ENCODE measurements at regions not wholly inside any gene's neighbourhood (a gene's known extent, or its start where the extent isn't known, plus 50 kb on each side); places are given as distances from the start of the nearest gene placed in this dataset.

DNA sequence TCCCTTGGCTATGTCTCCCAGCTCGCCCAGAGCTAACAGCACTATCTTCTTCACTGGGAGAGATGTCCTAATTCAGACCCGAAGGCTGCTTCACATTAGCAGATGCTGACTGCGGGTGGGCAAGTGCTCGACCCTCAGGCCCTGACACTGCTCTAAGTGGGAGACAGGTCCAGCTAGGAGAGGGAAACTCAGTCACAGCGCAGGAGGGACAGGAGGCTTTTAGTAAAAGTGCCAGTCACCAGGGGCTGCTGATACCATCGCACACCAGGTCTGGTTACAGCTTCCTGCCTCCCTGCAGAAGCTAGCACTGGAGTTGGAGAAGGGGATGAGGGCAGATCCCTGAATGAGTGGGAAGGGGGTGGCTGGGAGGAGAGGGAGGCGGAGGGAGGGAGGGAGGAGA is 365.8 kb upstream of the RGMA start:
- DNase-seq (ENCODE audit: low read depth in 2 of 2, low spot score in 1 of 2), result no peak

DNA sequence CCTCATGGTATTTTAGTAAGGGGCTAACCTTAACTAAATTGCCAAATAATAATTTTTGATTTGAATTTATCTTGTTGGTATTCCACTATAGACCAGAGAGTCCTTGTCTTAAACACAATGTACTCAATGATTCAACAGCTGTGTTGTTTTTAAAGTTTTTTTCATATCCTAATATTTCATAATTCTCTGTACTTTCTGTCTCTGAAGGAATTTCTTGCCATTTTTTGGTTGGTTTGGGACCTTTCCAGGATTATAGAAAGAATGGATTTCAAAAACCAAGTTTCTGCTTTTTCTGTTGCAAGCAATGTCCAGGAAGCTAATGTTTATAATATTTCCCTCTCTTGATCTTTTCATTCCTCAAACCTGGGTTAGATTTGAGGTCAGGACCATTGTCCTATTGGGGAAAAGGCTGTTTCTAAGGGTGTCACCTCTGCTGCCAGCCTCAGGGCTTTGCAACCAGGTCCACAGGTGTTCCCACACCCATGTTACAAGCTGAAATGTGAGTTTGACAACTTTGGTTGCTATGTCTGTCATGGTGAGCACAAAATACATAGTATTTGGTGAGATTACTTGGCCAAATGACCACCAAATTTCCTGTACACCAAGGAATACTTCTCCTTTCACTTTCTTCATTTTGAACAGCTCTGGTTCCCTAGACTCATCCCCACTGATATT is 363.7 kb upstream of the RGMA start:
- DNase-seq (ENCODE audit: low read depth in 2 of 2, low spot score in 1 of 2), result no peak

DNA sequence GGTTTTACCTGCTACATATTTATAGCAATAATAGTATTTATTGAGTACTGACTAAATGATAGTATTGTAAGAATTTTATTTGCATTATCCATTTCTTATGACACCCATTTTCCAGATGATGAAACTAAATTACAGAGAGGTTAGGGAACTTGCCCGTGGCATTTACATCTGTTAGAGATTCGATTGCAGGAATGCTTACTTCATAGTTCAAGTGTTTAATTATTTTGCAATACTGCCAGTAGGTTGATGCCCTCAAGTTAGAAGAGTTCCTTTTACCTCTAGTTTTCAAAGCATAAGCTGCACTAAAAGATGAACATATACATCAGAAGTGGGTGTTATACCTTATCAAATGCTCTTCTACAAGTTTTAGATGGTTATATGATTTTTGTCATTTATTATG is 362.8 kb upstream of the RGMA start:
- DNase-seq (ENCODE audit: low read depth in 2 of 2, low spot score in 1 of 2), result no peak

DNA sequence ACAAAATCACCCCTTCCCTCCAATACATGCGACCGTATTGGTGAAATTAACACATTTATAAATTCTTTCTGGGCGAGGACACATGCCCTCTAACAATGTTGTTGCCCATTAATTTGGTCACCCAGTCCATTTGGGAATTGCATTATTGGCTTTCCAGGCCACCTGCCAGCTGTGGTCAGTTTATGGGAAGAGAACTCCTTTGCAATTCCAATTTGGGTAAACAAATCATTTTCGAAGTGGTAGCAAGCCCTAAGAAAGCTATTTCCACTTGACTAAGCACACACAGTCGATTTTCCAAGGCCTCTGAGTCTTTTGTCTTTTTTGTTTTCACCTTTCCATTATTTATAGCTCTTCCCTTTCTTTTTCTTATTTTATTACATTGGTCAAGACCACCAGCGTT is 362.3 kb upstream of the RGMA start:
- no peak for DNase-seq (ENCODE audit: low read depth in 2 of 2, low spot score in 1 of 2)

DNA sequence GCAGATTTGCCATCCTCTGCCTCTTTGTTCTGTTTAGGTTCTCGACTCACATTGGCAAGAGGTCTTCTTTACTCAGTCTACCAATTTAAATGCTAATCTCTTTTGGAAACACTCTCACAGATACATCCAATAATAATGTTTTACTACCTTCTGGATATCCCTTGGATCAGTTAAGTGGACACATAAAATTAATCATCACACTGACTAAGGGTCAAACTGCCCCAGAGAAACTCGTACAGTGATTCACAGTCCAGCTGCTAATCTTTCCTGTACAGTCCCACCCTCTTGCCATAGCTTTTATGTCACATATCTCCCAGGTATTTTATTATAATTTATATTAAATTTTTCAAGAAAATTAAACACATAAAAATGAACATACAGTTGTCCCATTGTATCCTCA is 360.8 kb upstream of the RGMA start:
- DNase-seq (ENCODE audit: low read depth in 2 of 2, low spot score in 1 of 2), result no peak

DNA sequence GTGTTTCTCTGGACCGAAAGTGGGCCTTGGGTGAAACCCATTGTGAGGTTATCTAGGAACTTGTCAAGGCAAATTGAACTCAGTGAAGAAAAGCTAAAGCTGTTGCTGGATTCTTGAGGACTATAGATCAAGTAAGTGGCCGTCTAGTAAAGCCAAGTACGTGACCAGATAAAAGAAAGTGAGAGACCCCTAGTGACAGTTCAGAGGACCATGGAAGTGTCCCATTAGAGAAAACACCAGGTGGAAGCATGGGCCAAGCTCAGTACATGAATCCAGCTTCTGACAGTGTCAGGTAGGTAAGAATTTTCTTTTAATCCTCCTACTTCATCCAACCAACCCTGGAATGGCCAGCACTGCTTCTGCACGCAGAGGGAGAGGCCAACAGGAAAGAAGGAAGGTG is 349.3 kb upstream of the RGMA start:
- no peak for DNase-seq (ENCODE audit: low read depth in 2 of 2, low spot score in 1 of 2)

DNA sequence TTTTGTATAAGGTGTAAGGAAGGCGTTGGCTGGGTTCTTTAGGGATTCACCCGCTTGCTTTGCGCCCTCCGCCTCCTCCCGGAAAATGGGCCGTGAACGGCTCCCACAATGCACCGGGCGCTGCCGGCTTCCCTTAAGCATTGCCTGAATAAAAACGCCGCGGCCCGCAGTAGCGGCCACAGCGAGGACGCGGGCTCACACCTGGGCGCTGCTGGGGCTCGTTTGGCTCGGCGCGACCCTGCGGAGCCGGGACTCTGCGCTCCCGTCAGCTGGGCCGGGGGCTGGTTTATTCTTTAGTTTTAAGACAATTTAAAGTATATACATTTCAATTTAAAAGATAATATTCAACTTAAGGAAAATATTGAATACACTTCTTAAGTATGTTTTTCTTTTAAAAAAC is 343.5 kb upstream of the RGMA start:
- DNase-seq (ENCODE audit: low read depth in 2 of 2, low spot score in 1 of 2), result no peak

DNA sequence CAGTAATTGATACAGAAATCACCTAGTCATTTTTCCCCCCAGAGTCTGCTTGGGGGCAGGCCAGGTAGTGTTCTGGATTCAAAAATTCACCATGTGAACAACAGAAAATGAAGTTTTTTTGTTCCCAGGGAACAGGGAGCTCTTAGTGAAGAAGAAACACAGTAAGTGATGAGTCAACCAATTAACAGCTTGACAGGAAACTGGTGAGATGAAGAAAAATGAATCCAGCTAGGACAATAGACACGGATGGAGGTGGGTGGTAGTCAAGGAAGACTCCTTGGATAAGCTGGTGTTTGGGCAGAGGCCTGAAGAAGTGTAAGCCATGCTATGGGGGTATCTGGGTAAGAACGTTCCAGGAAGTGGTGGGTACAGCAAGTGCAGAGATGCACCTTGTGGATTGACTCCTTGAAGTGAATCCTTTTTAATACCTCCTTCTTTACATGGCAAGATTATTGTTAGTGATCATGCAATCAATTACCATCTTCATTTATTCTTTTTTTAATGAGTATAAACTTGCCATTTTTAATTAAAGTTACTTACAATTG is 339.9 kb upstream of the RGMA start:
- DNase-seq (ENCODE audit: low read depth in 2 of 2, low spot score in 1 of 2), result no peak

DNA sequence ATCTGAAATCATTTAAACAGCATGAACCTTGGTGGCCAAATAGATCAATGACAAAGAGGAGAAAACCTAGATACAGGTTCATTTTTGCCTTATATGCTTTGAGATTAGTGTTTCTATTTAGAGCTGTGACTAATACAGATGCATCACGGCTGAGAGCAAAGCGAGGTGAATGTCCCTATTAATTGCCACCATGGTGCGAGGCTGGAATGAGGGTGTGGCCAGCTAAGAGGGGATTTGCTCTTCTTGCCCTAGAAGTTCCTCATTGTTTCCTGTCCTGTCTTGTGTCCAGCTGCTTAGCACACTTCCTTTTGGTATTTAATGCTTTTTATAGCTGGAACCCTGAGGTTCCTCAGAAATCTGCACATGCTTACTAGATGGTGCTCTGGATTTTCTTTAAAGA is 339.1 kb upstream of the RGMA start:
- DNase-seq (ENCODE audit: low read depth in 2 of 2, low spot score in 1 of 2), result no peak

DNA sequence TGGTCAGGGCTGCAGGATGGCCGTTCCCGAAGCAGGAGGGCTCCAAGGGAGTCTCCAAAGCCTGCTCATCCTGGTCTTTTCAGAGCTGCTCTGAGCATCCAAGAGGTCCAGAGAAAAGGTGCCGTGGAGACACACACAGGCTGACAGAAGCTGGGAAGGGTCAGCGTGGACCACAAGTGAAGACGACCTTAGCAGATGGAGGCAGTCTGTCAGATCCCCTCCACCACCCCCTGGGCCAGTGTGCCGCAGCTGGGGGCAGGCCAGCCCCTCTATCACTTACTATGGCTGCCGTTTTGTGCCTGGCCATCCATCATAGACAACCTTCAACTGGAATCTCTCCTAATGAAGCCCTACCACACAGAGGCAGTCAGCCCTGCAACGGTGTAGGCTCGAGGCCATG is 335.1 kb upstream of the RGMA start:
- DNase-seq (ENCODE audit: low read depth in 2 of 2, low spot score in 1 of 2), result no peak

DNA sequence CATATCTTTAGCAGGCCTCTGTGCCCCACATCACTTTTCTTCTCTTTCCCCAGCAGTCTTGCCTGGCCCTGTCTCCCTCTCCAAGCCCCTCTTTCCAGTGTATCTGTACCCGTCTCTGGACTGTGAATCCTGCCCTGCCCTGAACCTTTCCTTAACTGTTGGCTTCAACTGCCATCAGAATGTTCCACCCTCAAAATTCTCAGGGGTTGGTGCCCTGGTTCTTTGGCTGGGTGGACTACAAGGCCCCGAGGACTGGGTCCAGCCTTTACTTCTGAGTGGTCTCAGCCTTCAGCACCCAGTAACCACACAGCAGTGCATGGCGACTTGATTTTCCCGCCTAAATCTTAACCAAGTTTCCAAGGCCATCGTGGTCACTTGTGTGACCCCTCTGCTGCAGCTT is 333.5 kb upstream of the RGMA start:
- DNase-seq (ENCODE audit: low read depth in 2 of 2, low spot score in 1 of 2), result no peak

DNA sequence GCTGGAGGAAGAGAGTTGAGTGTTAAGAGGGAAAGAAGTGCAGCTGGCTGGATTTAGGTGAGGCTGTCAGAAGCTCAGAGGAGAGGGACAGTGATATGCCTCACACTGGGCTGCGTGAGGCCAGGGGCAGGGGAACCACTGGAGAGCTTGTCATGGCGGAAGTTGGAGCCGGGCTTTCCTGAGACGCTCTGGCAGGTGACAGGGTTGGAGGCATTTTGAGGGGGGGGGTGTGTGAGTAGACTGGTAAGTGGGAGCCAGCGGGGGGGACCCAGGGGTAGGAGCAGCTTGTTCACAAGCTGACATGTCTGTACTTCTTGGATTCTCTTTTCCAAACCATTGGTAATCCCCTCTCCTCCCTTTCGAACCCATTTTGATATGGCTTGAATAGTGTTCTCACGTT is 331.5 kb upstream of the RGMA start:
- no peak for DNase-seq (ENCODE audit: low read depth in 2 of 2, low spot score in 1 of 2)

DNA sequence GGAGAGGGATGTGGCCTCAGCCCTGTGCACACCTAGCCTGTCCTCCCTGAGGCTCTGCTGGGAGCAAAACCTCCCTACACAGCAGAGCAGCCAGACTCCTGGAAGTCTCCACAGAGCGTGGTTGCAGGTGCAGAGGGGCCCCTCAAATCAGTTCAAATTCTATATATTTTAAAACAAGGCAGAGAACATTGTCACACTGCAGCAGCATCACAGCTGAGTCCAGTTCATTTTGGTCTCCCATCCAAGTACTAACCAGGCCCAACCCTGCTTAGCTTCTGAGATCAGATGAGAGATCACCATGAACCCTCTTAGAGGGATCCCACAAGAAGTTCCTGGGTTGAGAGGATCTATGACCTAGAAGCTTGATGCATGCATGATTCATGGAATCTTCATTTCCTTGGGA is 331.0 kb upstream of the RGMA start:
- no peak for DNase-seq (ENCODE audit: low read depth in 2 of 2, low spot score in 1 of 2)

DNA sequence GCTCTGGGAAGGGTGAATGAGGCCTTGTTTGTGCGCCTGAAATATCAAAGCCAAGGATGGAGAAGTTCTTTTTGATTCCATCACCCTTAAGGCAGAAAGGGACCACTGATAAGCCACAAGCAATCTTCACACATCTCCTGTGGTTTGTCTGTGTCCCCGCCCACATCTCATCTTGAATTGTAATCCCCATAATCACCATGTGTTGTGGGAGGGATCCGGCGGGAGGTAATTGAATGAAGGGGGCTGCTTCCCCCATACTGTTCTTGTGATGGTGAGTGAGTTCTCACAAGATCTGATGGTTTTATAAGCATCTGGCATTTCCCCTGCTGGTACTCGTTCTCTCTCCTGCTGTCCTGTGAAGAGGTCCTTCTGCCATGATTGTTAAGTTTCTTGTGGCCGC is 329.6 kb upstream of the RGMA start:
- DNase-seq (ENCODE audit: low read depth in 2 of 2, low spot score in 1 of 2), result no peak

DNA sequence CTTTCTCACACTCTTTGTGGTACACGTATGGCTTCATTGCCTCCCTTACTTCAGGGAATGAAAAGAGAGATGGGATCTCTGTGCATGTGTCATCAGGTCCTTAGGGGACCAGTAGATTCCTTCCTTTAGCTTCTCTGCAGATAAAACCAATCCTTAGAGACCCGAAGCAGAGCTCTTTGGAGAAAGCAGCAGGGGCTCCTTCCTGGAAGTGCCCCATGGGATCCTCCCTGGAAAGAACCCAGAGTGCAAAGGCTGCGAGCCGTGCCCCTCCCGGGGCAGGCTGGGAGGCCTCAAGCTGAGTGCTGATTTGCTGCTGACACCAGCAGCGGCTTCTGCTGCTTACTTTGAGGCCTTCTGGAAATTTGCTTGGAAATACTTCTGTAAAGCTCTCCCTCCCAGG is 328.6 kb upstream of the RGMA start:
- DNase-seq (ENCODE audit: low read depth in 2 of 2, low spot score in 1 of 2), result no peak

DNA sequence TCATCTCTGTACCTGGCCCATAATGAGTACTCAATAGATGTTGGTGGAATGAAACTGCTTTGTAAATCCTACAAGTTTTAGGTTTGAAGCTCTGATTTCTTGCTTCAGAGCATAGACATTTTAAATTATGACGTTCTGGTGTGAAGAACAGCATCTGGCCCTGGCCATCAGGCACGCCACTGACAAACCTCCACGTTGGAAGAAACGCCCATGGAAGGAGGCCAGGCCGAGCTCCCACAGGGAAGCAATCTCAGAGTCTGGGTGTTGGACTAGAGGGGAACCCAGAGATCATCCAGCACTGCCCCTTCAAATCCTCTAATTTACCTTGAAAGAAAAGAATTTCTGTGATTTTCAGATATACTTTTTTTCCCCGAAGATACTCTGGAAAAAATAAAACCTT is 328.1 kb upstream of the RGMA start:
- DNase-seq (ENCODE audit: low read depth in 2 of 2, low spot score in 1 of 2), result no peak

DNA sequence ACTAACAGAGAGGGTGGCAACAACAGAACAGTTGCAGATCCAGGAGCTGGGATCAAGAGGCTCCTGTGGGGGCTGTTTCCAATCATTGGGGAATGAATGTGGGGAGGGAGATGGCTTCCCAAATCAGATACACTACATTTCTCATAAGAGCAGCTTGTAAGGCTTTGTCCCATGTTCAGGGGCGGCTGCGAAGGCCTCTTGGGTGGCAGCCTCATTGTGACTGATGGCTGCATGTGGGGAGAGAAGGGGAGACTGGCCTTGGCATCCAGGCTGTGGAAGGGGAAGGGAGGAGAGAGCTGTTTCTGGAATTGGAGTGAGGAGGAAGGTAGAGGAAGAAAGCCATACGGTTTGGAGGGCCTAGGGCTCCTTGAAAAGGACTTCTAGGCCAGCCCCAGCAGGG is 326.6 kb upstream of the RGMA start:
- DNase-seq (ENCODE audit: low read depth in 2 of 2, low spot score in 1 of 2), result no peak

DNA sequence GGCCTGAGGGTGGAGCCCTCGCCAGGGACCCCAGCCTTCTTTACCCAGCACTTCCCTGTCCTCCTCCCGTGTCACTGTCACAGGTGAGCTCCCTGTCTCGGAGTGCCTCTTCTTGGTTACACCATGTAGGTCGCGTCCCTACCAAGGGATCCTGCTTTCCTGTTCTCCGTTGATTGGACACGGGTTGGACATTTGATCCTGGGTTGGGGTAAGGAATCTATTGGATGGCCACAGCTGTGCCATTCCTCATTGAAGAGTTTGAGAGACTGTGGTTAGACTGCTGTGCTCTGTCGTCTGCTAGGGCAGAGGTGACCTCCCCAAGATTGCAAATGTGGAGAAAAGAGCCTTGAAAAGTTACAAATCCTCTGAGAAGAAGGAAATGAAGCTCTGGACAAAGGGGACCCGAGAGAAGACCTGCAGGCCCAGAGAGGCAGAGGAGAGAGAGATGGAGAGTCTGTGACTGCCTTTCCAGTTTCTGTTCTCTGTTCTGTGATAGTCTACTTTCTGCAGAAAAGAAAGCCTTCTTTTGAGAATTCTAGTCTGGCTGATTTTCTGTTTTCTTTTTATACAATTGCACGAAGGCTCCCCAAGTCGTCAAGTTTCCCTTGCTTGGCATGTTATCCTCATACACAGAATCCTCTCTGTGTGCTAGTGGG is 325.7 kb upstream of the RGMA start:
- no peak for DNase-seq (ENCODE audit: low read depth in 2 of 2, low spot score in 1 of 2)

DNA sequence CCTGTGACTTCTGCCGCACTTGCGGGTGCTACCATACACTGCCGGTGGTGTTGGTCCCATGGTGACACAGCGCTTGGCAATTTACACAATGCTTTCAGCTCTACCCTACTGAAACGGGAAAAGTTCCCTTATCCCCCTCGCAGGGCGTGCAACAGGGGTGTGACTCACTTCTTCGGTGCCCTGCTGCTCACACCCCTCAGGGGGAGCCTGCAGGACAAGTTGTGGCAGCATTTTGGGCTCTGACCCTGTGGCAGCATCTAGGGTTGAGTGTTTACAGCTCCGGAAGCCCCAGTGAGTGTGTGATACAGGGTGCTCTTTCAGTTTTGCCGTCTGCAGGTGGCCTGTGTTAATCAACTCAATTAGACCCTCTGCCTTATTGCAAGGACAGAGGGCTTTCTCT is 324.7 kb upstream of the RGMA start:
- DNase-seq (ENCODE audit: low read depth in 2 of 2, low spot score in 1 of 2), result no peak

DNA sequence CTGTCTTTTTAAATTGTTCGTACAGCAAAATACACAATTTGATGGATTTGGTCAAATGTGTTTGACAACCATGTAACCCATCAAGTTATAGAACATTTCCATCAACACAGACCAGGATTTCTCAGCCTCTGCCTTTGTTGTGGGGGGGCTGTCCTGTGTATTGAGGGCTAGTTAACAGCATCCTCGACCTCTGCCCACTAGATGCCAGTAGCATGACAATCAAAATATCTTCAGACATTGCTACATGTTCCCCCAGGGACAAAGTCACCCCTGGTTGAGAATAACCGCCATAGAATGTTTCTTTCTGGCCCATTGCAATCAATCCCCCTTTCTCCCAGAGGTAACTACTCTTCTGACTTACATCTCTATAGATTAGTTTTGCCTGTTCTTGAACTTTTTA is 310.1 kb upstream of the RGMA start:
- no peak for DNase-seq (ENCODE audit: low read depth in 2 of 2, low spot score in 1 of 2)

DNA sequence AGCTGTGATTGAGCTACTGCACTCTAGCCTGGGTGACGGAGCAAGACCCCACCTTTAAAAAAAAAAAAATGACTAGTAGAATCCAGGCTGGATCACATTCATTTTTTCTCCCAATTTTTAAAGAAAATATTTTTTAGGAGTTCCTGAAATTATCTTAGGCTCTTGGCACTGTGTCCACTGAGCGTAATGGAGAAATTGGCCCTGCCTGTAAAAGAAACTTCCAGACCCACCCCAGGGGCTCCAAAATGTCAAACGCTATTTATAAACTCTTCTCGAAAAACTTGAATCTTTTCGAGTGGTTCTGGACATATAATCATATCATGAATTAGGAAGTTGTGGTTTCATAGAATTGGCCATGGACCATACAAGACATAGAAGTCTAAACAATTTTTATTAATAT is 300.2 kb upstream of the RGMA start:
- DNase-seq (ENCODE audit: low read depth in 2 of 2, low spot score in 1 of 2), result no peak

DNA sequence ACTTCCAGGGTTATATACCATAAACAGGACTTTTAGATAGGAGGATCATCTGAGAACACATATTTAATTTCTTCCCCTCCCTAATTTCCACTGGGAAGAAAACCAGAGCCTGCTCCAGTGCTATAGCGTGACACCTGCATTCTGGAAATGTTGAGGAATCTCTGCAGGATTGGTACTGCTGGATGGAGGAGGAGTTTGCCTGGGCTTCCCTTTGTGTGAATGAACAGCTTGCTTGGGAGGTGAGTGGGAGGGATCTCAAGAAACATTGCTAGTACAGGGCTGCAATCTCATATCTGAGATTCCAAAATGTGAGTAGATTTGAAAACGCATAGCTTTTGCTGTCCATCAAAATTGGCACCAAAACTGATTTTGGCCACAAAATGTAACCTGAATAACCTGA is 295.9 kb upstream of the RGMA start:
- DNase-seq (ENCODE audit: low read depth in 2 of 2, low spot score in 1 of 2), result no peak

DNA sequence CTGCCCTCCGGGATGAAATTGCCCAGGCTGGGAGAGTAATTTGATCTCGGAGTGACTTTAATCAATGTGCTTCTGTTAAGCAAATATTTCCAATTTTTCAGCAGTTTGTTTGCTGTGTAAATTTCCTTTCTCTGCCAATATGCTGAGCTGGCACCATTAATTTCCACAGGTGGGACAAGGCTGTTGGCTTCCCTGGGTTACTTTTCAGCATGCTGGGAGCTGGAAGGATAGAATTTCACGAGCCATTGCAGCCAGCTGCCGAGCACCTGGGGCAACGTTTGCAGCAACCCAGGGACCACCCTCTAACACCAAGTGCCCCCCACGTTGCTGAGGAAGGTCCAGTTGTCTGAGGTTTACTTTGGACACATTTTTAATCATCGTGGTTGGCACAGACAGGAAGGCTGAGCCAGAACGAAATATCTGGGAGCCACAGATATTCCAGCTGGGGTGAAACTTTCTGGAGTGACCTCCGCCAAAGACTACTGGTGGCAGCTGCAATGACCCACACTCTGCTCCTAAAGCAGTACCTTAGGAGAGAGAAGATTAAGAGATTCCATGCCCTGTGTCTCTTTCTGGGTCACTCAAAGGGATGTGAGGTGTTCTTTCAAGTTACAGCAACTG is 293.3 kb upstream of the RGMA start:
- no peak for DNase-seq (ENCODE audit: low read depth in 2 of 2, low spot score in 1 of 2)
